Smooth muscle cell of the brain vasculature (primary cell): ENCODE measurements at regions not wholly inside any gene's neighbourhood (a gene's known extent, or its start where the extent isn't known, plus 50 kb on each side); places are given as distances from the start of the nearest gene placed in this dataset.
"Not testable (repeated sequence)": the region's sequence is repeated elsewhere in the genome, so short reads cannot be mapped to it uniquely, and the experiment has no call there.

Experiments used
- DNase-seq: peaks from one replicate; pipeline ENCODE4 v3.0.0-alpha.2; 2012; ENCODE audit warnings: low read depth, low spot score

GRCh38 chr5:13227513-13227912 is 717.0 kb downstream of the DNAH5 start:
- DNase-seq = no peak

GRCh38 chr5:13218518-13218917 is 726.0 kb downstream of the DNAH5 start:
- no peak for DNase-seq

GRCh38 chr5:13217636-13218035 is 726.9 kb downstream of the DNAH5 start:
- DNase-seq = no peak

- DNase-seq = no peak
Measured at GRCh38 chr5:13215806-13216205, 728.7 kb downstream of the DNAH5 start.

GRCh38 chr5:13215370-13215769 is 729.1 kb downstream of the DNAH5 start:
- DNase-seq = no peak

GRCh38 chr5:13214182-13214581 is 730.3 kb downstream of the DNAH5 start:
- no peak for DNase-seq

GRCh38 chr5:13212886-13213285 is 731.6 kb downstream of the DNAH5 start:
- no peak for DNase-seq

GRCh38 chr5:13211064-13211463 is 733.4 kb downstream of the DNAH5 start:
- no peak for DNase-seq

GRCh38 chr5:13207112-13207511 is 737.4 kb downstream of the DNAH5 start:
- DNase-seq = no peak

- DNase-seq = no peak
Measured at GRCh38 chr5:13201022-13201421, 743.5 kb downstream of the DNAH5 start.

- not testable (repeated sequence) for DNase-seq
Measured at GRCh38 chr5:13198226-13198625, 746.3 kb downstream of the DNAH5 start.

- no peak for DNase-seq
Measured at GRCh38 chr5:13189532-13189931, 755.0 kb downstream of the DNAH5 start.

GRCh38 chr5:13188371-13188770 is 756.1 kb downstream of the DNAH5 start:
- no peak for DNase-seq

- DNase-seq = no peak
Measured at GRCh38 chr5:13187186-13187585, 757.3 kb downstream of the DNAH5 start.

GRCh38 chr5:13186177-13186576 is 758.3 kb downstream of the DNAH5 start:
- no peak for DNase-seq

- no peak for DNase-seq
Measured at GRCh38 chr5:13179407-13180087, 764.9 kb downstream of the DNAH5 start.

GRCh38 chr5:13143630-13144029 is 800.9 kb downstream of the DNAH5 start:
- DNase-seq = no peak

- no peak for DNase-seq
Measured at GRCh38 chr5:13143214-13143613, 801.3 kb downstream of the DNAH5 start.

- no peak for DNase-seq
Measured at GRCh38 chr5:13133951-13134350, 810.5 kb downstream of the DNAH5 start.

- DNase-seq = no peak
Measured at GRCh38 chr5:13115476-13115875, 829.0 kb downstream of the DNAH5 start.

- no peak for DNase-seq
Measured at GRCh38 chr5:13108265-13108664, 836.2 kb downstream of the DNAH5 start.

- DNase-seq = no peak
Measured at GRCh38 chr5:13107537-13107936, 837.0 kb downstream of the DNAH5 start.

- DNase-seq = no peak
Measured at GRCh38 chr5:13081116-13081515, 863.4 kb downstream of the DNAH5 start.

- not testable (repeated sequence) for DNase-seq
Measured at GRCh38 chr5:13072936-13073335, 871.6 kb downstream of the DNAH5 start.
